GM19438 (cell line): ENCODE measurements at regions not wholly inside any gene's neighbourhood (a gene's known extent, or its start where the extent isn't known, plus 50 kb on each side); places are given as distances from the start of the nearest gene placed in this dataset.

Source experiments
- ATAC-seq: cut with Tn5 transposase; IDR thresholded peaks from one replicate; pipeline ENCODE4 v1.9.1; 2021; ENCODE audit warnings: low read depth; ENCODE audit not compliant: unreplicated experiment

- ATAC-seq, result no peak
Measured at GRCh38 chr3:110375751-110376518, 695.7 kb upstream of the NECTIN3 start.

- ATAC-seq, result no peak
Measured at GRCh38 chr3:110378481-110378880, 693.1 kb upstream of the NECTIN3 start.

- no peak for ATAC-seq
Measured at GRCh38 chr3:110381992-110382391, 689.6 kb upstream of the NECTIN3 start.

GRCh38 chr3:110383356-110383755 is 688.3 kb upstream of the NECTIN3 start:
- ATAC-seq, result no peak

- no peak for ATAC-seq
Measured at GRCh38 chr3:110384601-110385000, 687.0 kb upstream of the NECTIN3 start.

- ATAC-seq, result no peak
Measured at GRCh38 chr3:110389005-110389404, 682.6 kb upstream of the NECTIN3 start.

GRCh38 chr3:110390372-110390771 is 681.2 kb upstream of the NECTIN3 start:
- ATAC-seq, result no peak

- ATAC-seq, result no peak
Measured at GRCh38 chr3:110391042-110391441, 680.6 kb upstream of the NECTIN3 start.

- no peak for ATAC-seq
Measured at GRCh38 chr3:110391640-110392395, 679.8 kb upstream of the NECTIN3 start.

GRCh38 chr3:110393941-110394340 is 677.7 kb upstream of the NECTIN3 start:
- ATAC-seq, result no peak

- no peak for ATAC-seq
Measured at GRCh38 chr3:110397115-110397514, 674.5 kb upstream of the NECTIN3 start.

GRCh38 chr3:110400315-110400714 is 671.3 kb upstream of the NECTIN3 start:
- no peak for ATAC-seq

GRCh38 chr3:110405830-110406585 is 665.6 kb upstream of the NECTIN3 start:
- no peak for ATAC-seq

GRCh38 chr3:110413266-110413665 is 658.4 kb upstream of the NECTIN3 start:
- ATAC-seq, result no peak

- ATAC-seq, result no peak
Measured at GRCh38 chr3:110413807-110414748, 657.5 kb upstream of the NECTIN3 start.

- ATAC-seq, result no peak
Measured at GRCh38 chr3:110414855-110415254, 656.8 kb upstream of the NECTIN3 start.

- ATAC-seq, result no peak
Measured at GRCh38 chr3:110419096-110419495, 652.5 kb upstream of the NECTIN3 start.

- ATAC-seq, result no peak
Measured at GRCh38 chr3:110419601-110420000, 652.0 kb upstream of the NECTIN3 start.

- no peak for ATAC-seq
Measured at GRCh38 chr3:110420158-110420641, 651.4 kb upstream of the NECTIN3 start.

GRCh38 chr3:110423276-110423675 is 648.3 kb upstream of the NECTIN3 start:
- no peak for ATAC-seq
